IMR-90 (cell line): ENCODE measurements at regions not wholly inside any gene's neighbourhood (a gene's known extent, or its start where the extent isn't known, plus 50 kb on each side); places are given as distances from the start of the nearest gene placed in this dataset.

Experiments used
- BHLHE40 ChIP-seq: fragments of 150-350 bp; IDR thresholded peaks from 2 replicates; pipeline ENCODE4 v1.6.1; 2016; ENCODE audit warnings: mild to moderate bottlenecking, low read depth, low read length
- CEBPB ChIP-seq: IDR thresholded peaks from 2 replicates; pipeline ENCODE4 v1.6.1; 2012; ENCODE audit warnings: low read depth, low read length, improper control_type of control experiment
- CTCF ChIP-seq: conservative IDR thresholded peaks from 2 replicates; pipeline ENCODE4 v1.5.1; 2012; ENCODE audit warnings: mild to moderate bottlenecking, low read depth, low read length, improper control_type of control experiment
- MAFK ChIP-seq: IDR thresholded peaks from 2 replicates; pipeline ENCODE4 v1.6.1; 2012; ENCODE audit warnings: low read depth, low read length, improper control_type of control experiment
- MXI1 ChIP-seq: IDR thresholded peaks from 2 replicates; pipeline ENCODE4 v1.6.1; 2012; ENCODE audit warnings: low read depth, mild to moderate bottlenecking, low read length, moderate library complexity, borderline replicate concordance
- NFE2L2 ChIP-seq: fragments of 150-350 bp; IDR thresholded peaks from 2 replicates; pipeline ENCODE4 v1.6.1; 2016; ENCODE audit warnings: low read depth, mild to moderate bottlenecking, low read length
- POLR2A ChIP-seq: IDR thresholded peaks from 2 replicates; pipeline ENCODE4 v1.6.1; 2012; ENCODE audit warnings: mild to moderate bottlenecking, low read depth, low read length
- RAD21 ChIP-seq: IDR thresholded peaks from 2 replicates; pipeline ENCODE4 v1.6.1; 2012; ENCODE audit warnings: low read length, improper control_type of control experiment
- RCOR1 ChIP-seq: IDR thresholded peaks from 2 replicates; pipeline ENCODE4 v1.6.1; 2012; ENCODE audit warnings: mild to moderate bottlenecking, low read length, improper control_type of control experiment; ENCODE audit not compliant: insufficient replicate concordance
- RFX5 ChIP-seq: IDR thresholded peaks from 2 replicates; pipeline ENCODE4 v1.8.0; 2012; ENCODE audit warnings: low read depth, mild to moderate bottlenecking, low read length, moderate library complexity
- SMC3 ChIP-seq: fragments of 150-350 bp; IDR thresholded peaks from 2 replicates; pipeline ENCODE4 v1.6.1; 2016; ENCODE audit warnings: low read depth, mild to moderate bottlenecking, antibody characterized with exemption, low read length, moderate library complexity

GRCh38 chr17:13417381-13417950, 184.3 kb downstream of the HS3ST3A1 start:
- TF ChIP-seq CTCF (no peak), RAD21 (no peak), MAFK (no peak), RFX5 (no peak), POLR2A (no peak), RCOR1 (no peak), MXI1 (no peak), SMC3 (no peak), BHLHE40 (no peak), NFE2L2 (no peak), CEBPB (no peak)
